Vagina (tissue), 2 donors: ENCODE measurements at regions not wholly inside any gene's neighbourhood (a gene's known extent, or its start where the extent isn't known, plus 50 kb on each side); places are given as distances from the start of the nearest gene placed in this dataset.
"Not testable (repeated sequence)": the region's sequence is repeated elsewhere in the genome, so short reads cannot be mapped to it uniquely, and the experiment has no call there.

Experiments used
- CTCF ChIP-seq, 3 experiments: fragments of 450-650 bp in 2 of 3; fragments of 200-600 bp in 1 of 3; sonication (generic) in 1 of 3; IDR thresholded peaks; one replicate each; pipeline ENCODE4 v1.5.1; 2017 to 2019; ENCODE audit warnings: antibody characterized with exemption in 3 of 3, mild to moderate bottlenecking in 2 of 3, moderate library complexity in 2 of 3
- POLR2A ChIP-seq, 2 donors: fragments of 450-650 bp; IDR thresholded peaks; one replicate each; pipeline ENCODE4 v1.6.1; 2017; ENCODE audit warnings: antibody characterized with exemption in 2 of 2, mild to moderate bottlenecking in 2 of 2, moderate library complexity in 2 of 2
- POLR2AphosphoS5 ChIP-seq, 2 donors: sonication (generic); formaldehyde crosslinking; IDR thresholded peaks; one replicate each; pipeline ENCODE4 v1.9.0; 2017; ENCODE audit warnings: antibody characterized with exemption in 2 of 2, mild to moderate bottlenecking in 2 of 2, low read depth in 1 of 2; ENCODE audit not compliant: insufficient read depth in 1 of 2

DNA sequence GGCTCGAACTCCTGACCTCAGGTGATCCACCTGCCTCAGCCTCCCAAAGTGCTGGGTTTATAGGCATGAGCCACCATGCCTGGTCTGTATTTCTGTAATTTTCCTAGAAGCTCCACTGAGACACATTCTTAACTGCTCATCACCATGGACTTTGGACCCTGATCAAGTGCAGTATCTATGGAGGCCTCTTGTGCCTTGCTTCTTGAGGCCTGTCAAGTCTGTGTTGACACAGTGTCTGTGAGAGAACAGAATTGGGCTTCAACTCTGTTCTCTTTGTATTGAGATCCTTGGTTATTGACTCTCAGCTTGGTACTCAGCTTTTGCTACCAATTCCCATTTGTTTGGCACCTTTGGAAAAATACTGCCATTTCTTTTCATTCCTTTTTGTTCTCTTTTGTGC is 188.0 kb downstream of the SPATA31A6 start:
- TF ChIP-seq POLR2A (IDR thresholded peaks at IDR 0.05); POLR2AphosphoS5 (IDR thresholded peaks at IDR 0.05; ENCODE audit: insufficient read depth in 1 of 2, low read depth in 1 of 2); CTCF (IDR thresholded peaks at IDR 0.05): not testable (repeated sequence)
